GM19324 (cell line): ENCODE measurements at regions not wholly inside any gene's neighbourhood (a gene's known extent, or its start where the extent isn't known, plus 50 kb on each side); places are given as distances from the start of the nearest gene placed in this dataset.
"Not testable (repeated sequence)": the region's sequence is repeated elsewhere in the genome, so short reads cannot be mapped to it uniquely, and the experiment has no call there.

Source experiments
- ATAC-seq: cut with Tn5 transposase; IDR thresholded peaks from one replicate; pipeline ENCODE4 v1.9.1; 2021; ENCODE audit warnings: mild to moderate bottlenecking, moderate library complexity; ENCODE audit not compliant: unreplicated experiment, low FRiP score

DNA sequence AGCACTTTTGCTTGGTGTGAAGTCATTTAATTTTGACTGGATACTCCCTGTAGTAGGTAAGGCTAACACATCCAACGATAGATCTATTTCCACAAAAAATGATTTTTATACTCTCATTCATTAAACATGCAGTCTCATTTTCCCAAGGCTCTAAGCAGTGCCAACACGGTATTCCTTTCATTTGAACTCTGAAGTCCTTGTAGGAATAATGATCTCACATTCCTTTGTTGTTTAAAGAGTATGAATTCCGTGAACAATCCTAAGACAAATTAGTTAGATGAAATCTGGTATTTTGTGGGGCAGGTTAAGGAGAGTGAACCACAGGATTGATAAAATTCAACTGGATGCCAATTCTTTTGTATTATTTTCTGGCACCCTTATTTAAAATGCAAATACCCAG is 66.6 kb downstream of the LACC1 start:
- no peak for ATAC-seq

DNA sequence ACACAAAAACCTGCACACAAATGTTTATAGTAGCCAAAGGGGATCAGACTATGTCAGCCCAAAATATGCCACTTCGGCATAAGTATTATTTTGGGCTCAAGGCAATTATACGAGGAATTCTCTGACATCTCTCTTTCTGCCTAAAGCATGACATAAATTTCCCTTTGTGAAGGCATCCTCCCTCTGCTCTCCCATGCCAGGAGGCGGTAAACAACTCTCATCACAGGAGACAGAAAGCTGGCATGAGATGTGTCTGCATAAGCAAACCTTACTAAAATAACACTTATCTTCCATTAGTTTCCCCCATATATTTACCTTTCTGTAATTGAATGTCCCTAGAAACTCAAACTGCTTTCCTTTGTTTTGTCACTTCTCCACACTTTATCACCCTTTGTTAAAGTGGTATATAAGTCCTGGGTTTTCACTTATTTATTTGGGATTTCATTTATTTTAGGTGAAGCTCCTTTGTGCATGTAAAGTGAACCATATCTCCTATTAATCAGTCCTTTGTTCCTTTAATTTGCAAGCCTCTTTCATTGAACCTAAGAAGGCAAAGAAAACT is 68.3 kb downstream of the LACC1 start:
- ATAC-seq: no peak

DNA sequence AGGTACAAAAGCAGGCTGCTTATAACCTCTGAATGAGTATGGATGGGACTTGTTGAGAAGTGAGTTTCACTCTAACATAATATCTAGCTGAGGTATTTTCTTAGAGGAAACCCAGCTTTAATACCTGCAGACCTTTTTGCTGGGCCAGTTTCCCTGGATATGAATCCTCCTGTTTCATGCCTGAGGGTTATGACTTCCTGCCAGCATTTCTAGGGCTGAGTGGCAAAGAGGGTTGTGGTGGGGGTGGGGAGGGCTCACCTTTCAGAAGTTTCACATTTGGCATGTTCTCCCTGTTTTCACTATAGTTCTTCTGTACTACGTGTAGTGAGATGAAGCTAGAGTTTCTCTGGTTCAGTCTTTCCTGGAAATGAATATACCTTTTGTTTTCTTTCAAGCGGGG is 73.7 kb downstream of the LACC1 start:
- no peak for ATAC-seq

DNA sequence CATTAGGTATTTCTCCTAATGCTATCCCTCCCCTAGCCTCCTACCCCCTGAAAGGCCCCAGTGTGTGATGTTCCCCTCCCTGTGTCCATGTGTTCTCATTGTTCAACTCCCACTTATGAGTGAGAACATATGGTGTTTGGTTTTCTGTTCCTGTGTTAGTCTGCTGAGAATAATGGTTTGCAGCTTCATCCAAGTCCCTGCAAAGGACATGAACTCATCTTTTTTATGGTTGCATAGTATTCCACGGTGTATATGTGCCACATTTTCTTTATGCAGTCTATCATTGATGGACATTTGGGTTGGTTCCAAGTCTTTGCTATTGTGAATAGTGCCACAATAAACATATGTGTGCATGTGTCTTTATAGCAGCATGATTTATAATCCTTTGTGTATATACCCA is 77.3 kb downstream of the LACC1 start:
- not testable (repeated sequence) for ATAC-seq

DNA sequence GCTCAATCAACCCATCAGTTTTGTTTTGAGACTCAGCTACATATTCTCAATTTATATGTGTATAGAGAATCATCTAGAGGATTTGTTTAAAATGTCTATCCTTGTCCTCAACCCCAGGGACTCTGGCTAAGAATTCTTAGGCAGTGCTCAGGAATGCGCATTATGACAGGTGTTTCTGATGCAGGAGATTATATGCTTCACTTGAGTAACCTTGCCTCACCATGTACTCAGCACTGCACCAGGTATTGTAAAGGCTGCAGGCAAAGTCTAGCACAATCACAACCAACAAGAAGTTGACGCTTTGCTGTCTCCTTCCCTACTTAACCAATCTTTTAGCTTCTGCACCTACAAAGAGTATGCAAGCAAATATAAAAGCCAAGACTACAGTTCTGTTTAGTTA is 79.6 kb downstream of the LACC1 start:
- no peak for ATAC-seq

DNA sequence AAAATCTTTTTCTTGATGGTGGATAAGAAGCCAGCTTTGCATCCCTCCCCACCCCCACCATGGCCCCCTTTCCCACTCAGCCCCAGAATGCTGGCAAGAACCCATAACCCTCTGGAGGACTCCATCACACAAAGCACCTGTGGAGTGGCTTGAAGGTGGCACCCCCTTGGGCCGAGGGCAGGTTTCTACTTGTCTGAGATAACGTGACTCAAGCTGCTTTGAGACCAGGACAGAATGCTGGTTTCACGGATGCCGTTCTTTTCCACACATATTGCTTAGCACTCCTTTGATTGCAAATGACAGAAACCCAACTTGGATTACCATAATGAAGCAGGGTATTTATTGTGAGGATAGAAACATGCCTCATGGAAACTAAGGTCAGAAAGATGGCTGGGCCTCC is 82.2 kb downstream of the LACC1 start:
- no peak for ATAC-seq

DNA sequence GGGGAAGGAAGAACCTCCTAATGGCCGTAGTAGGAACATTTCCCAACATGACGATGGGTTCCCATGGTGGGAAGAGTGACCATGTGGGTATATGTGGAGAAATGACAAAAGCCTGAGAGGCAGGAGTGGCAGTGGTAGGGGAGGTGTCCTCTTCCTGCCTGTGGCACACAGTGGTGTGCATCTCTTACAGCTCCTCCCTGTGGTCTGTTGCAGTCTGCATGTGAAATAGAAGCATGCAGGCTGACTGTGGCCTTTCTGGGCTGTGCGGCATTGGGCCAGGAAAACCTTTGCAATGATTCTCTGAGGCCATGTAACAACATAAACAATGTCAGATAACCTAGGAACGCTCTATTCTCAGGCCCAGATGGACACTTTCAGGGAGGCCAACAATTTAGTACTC is 84.0 kb downstream of the LACC1 start:
- ATAC-seq: no peak

DNA sequence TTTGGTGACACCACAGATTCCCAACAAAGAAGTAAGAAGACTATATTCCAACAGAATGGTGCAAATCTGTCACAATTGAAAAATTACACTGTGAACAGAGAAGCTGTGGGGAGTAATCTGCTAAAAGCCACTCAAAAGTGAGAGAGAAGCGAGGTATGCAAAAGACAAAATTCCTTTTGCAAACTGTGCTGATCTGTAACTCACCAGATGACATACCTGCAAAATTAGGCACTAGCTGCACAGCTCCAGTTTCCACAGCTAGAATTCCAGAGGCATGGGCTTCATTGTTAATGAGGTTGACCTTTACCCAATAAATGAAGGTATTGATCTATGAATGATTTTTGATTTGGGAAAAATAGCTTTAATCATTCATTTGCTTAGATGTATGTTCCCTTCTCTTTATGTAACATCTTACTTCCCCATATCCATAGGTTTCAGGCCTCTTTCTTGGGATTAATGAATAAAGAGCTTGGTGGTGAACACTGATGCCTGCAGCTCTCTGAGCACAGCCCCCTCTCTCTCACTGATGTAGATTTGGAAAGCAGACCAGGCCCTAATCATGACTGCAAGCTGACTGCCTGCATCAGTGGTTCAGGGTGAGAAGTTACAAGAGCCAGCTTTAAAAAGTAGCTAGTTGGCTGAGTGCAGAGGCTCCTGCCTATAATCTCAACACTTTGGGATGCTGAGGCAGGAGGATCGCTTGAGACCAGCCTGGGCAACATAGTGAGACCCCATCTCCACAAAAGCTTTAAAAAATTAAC is 85.2 kb downstream of the LACC1 start:
- no peak for ATAC-seq

DNA sequence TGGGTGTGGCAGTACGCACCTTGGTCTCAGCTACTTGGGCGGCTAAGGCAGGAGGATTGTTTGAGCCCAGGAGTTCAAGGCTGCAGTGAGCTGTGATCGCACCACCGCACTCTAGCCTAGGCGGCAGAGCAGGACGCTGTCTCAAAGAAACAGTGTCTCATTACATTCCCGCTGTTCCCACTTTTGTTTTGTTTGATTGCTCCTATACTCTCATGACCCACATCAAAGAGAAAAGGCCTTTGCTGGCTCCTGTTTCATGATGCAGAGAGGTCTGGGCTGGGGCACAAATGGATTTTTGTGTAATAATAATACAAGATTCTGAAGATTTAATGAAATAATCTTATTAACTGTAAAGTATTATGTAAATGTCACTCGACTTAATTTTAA is 85.7 kb downstream of the LACC1 start:
- ATAC-seq: no peak

DNA sequence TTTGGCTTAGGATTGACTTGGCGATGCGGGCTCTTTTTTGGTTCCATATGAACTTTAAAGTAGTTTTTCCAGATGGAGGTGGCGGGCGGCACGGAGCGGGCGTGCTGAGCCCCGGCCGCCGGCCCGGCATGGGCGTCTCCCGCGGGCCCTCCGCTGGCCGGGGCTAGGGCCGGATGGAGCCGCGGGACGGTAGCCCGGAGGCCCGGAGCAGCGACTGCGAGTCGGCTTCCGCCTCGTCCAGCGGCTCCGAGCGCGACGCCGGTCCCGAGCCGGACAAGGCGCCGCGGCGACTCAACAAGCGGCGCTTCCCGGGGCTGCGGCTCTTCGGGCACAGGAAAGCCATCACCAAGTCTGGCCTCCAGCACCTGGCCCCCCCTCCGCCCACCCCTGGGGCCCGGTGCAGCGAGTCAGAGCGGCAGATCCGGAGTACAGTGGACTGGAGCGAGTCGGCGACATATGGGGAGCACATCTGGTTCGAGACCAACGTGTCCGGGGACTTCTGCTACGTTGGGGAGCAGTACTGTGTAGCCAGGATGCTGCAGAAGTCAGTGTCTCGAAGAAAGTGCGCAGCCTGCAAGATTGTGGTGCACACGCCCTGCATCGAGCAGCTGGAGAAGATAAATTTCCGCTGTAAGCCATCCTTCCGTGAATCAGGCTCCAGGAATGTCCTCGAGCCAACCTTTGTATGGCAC is 88.7 kb downstream of the LACC1 start:
- not testable (repeated sequence) for ATAC-seq

DNA sequence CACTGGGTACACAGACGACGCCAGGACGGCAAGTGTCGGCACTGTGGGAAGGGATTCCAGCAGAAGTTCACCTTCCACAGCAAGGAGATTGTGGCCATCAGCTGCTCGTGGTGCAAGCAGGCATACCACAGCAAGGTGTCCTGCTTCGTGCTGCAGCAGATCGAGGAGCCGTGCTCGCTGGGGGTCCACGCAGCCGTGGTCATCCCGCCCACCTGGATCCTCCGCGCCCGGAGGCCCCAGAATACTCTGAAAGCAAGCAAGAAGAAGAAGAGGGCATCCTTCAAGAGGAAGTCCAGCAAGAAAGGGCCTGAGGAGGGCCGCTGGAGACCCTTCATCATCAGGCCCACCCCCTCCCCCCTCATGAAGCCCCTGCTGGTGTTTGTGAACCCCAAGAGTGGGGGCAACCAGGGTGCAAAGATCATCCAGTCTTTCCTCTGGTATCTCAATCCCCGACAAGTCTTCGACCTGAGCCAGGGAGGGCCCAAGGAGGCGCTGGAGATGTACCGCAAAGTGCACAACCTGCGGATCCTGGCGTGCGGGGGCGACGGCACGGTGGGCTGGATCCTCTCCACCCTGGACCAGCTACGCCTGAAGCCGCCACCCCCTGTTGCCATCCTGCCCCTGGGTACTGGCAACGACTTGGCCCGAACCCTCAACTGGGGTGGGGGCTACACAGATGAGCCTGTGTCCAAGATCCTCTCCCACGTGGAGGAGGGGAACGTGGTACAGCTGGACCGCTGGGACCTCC is 89.4 kb downstream of the LACC1 start:
- not testable (repeated sequence) for ATAC-seq

DNA sequence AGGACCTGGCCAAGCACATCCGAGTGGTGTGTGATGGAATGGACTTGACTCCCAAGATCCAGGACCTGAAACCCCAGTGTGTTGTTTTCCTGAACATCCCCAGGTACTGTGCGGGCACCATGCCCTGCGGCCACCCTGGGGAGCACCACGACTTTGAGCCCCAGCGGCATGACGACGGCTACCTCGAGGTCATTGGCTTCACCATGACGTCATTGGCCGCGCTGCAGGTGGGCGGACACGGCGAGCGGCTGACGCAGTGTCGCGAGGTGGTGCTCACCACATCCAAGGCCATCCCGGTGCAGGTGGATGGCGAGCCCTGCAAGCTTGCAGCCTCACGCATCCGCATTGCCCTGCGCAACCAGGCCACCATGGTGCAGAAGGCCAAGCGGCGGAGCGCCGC is 90.2 kb downstream of the LACC1 start:
- not testable (repeated sequence) for ATAC-seq

DNA sequence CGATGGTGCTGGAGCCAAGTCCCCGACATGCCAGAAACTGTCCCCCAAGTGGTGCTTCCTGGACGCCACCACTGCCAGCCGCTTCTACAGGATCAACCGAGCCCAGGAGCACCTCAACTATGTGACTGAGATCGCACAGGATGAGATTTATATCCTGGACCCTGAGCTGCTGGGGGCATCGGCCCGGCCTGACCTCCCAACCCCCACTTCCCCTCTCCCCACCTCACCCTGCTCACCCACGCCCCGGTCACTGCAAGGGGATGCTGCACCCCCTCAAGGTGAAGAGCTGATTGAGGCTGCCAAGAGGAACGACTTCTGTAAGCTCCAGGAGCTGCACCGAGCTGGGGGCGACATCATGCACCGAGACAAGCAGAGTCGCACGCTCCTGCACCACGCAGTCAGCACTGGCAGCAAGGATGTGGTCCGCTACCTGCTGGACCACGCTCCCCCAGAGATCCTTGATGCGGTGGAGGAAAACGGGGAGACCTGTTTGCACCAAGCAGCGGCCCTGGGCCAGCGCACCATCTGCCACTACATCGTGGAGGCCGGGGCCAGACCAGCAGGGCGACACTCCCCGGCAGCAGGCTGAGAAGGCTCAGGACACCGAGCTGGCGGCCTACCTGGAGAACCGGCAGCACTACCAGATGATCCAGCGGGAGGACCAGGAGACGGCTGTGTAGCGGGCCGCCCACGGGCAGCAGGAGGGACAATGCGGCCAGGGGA is 91.0 kb downstream of the LACC1 start:
- not testable (repeated sequence) for ATAC-seq

DNA sequence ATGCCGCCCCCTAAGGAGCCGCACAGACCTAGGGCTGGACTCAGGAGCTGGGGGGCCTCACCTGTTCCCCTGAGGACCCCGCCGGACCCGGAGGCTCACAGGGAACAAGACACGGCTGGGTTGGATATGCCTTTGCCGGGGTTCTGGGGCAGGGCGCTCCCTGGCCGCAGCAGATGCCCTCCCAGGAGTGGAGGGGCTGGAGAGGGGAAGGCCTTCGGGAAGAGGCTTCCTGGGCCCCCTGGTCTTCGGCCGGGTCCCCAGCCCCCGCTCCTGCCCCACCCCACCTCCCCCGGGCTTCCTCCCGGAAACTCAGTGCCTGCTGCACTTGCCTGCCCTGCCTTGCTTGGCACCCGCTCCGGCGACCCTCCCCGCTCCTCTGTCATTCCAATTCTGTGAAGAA is 91.6 kb downstream of the LACC1 start:
- ATAC-seq: not testable (repeated sequence)

DNA sequence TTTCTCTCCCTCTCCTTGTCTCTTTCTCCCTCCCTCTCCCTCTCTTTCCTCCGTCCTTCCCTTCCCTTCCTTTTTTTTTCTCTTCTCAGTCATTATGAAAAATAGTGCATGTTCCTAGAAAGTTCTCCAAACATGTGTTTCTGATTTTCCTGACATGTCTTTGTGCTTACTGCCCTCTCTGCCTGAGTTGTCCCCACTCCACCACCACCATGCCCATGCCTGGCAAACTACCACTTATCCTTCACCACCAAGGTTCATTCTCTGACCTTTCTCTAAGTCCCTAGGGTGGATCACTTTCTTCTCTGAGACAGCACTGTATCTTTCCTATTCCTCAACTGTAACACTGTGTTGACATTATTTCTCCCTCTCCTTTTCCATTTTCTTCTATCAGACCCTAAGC is 98.2 kb downstream of the LACC1 start:
- no peak for ATAC-seq

DNA sequence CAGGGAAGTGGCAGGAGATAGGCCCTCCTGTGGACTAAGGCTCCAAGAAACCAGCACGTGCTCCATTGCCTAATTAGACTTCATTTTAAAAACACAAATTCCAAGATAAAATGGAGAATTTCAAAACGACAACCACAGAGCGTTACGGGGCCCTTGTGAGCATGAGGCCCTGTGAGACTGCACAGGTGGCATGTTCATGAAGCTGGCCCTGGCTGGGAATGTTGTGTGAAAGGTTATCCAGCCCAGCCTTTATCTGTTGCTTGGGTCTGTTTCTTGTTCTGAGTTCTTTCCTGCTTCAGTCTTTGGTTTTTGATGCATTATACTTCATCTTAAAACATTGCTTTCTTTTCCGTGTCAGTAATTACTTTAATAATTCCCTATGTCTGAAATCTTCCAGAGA is 99.0 kb downstream of the LACC1 start:
- ATAC-seq: no peak

DNA sequence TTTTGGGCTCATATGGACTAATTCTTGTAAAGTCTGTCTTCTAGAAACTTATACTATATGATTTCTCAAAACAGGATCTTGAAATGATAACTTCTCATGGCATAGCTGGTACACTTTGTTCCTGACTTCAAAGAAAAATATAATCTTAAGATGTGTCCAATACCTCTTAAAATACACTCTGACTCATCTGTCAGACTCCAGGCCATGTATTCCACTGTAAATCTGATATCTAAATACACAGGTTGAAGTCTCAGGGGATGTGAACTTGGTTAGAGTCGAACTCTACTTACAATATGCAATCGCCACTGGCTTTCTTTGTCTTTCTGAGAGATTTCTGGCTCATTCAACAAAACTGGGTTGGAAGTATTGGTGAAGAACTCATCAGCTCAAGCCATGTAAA is 99.8 kb downstream of the LACC1 start:
- ATAC-seq: no peak

DNA sequence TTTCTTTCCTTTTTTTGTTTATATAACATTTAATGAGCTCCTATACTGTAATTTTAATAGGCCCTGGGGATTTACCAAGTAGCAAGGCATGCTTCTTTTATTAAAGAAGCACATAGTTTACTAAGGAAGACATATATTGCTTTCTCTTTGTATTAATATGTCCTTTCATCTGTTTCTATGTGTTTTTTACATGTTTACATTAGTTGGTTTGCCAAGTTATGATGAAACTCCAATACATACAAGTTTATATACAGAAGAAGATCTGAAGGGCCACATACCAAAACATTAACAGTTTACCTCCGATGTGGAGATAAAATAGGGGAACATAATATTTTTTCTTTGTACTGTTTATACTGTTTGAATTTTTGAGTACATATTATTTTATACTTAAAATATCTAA is 100.9 kb downstream of the LACC1 start:
- no peak for ATAC-seq

DNA sequence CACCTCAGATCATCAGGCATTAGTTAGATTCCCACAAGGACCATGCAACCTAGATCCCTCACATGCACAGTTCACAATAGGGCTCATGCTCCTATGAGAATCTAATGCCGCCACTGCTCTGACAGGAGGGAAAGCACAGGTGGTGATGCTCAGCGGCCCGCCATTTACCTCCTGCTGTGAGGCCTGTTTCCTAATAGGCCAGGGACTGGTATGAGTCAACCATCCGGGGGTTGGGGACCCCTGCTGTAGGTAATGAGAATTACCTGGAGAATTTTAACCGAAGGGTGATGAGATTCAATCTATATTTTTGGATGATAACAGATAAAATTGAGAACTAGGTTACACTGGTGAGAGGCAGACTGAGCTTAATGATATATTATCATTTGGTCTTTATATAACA is 101.4 kb downstream of the LACC1 start:
- ATAC-seq: no peak

DNA sequence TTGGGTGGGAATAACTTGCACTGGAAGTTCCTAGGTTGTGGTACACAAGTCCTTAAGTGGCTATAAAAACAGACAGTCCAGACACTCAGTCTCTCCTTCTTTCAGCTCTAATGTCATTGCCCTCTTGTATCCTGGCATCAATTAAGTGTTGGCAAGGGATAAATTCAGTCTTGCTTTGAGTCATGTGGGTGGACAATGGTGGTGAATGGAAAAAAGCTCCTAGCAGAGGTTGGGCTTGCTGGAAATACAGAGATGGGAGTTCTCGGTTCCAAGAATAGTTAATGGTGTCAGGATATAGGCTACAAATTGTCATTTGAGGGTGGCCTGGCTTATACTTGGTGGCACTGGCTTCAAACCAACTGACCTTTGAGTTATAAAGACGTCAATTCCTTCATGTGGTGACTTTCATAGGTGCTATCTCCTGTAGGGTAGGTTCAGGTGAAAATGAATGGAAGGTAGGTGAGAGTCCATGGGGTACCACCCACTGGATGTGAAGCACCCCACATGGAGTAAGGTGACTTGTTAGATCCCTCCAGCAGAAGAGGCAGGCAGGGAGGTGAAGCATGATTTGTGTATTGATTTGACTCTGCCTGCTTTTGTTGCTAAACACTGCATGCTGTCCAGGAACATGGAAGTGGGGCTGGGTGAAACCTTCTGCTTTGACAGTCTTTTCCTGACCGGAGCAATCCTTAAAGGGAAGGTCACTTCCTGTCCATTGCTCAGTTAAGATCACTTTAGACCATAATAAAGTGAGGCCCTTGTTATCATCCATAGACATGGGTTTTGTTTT is 102.0 kb downstream of the LACC1 start:
- no peak for ATAC-seq
